Stimulated activated CD4-positive, alpha-beta T cell treated with anti-CD3 and anti-CD28 coated beads, TNF-alpha, amount 100 ng/mL, for 48 hours (primary cell): ENCODE measurements at regions not wholly inside any gene's neighbourhood (a gene's known extent, or its start where the extent isn't known, plus 50 kb on each side); places are given as distances from the start of the nearest gene placed in this dataset.

Experiments
- DNase-seq, 3 donors: peaks; one replicate each; pipeline ENCODE4 v3.0.0-alpha.2; 2020; ENCODE audit warnings: low read depth in 3 of 3

DNA sequence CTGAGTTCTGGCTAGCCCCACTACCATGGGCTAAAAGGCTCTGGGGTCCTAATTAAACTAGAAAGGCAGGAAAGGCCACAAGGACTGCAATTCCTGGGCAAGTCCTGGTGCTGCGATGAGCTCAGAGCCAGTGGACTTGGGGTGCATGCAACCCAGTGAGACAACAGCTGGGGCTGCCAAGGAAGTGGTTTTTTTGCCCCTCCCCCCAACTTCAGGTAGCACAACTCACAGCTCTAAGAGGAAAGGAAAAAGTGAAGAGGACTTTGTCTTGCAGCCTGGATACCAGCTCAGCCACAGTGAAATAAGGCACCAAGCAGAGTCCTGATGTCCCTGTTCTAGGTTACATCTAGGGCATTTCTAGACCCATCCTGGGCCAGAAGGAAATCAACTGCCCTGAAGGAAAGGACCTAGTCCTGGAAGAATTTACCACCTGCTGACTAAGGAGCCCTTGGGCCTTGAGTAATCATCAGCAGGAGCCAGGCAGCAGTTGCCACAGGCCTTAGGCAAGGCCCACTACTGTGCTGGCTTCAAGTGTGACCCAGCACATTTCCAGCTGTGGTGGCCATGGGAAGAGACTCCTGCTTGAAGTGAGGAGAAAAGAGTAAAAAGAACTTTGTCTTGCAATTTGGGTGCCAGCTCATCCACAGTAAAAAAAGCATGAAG is 358.4 kb downstream of the BTBD3 start:
- DNase-seq: no peak

- DNase-seq: no peak
These were observed 369.9 kb downstream of the BTBD3 start for GRCh38 chr20:12287575-12287974.

DNA sequence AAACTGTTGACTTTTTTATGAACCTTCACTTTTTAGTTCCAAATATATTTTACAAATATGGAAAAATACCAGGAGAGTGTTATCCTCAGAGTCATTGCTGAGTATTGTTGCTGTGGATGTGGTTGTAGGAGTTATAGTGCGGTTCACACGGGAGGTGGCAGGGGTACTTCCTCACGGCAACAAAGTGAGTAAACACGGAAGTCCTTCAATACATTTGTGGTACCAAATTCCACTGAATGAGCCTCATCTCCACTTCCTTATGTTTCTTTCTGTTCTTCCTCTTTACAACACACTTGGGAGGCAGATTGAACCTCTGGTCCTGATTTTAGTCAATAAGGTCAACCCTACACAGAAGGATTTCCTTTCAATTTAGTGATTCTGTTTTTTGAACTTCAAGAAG is 371.8 kb downstream of the BTBD3 start:
- DNase-seq: no peak

- no peak for DNase-seq
These were observed 373.7 kb downstream of the BTBD3 start for GRCh38 chr20:12291386-12291785.

DNA sequence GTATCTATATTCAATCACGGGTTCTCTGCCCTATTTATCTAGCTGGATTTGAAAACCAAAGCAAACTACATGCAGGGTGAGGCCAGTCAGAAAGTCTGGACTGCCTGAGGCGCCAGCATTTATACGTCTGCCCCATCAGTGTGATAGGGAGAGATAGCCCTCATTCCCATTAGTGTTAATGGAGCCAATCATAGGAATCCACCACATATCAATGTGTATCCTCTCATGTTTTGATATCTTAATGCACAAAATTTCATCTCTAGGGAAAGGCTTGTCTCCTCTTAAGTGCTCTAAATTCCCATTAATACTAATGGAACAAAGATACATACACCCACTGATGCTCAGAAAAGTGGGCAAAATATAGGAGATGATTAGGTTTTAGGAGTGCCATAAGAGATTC is 376.2 kb downstream of the BTBD3 start:
- DNase-seq: no peak

DNA sequence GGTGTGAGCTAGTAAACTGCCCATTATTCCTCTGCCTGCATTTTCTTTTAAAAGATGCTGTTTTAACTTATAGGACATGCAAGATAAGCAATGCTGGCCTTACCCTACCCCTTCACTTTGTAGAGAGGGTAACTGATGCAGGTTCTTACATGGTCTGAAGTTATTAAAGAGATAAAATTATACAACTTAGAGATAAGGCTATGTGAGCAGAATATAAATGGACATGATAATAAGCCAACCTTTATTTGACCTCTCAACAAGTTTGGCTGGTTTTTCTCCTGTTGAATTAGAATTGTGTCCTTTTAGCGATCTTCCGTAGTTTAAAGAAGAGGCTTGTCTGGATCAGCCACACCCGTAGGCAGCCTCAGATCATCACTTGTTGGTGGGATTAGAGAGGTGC is 377.0 kb downstream of the BTBD3 start:
- no peak for DNase-seq

DNA sequence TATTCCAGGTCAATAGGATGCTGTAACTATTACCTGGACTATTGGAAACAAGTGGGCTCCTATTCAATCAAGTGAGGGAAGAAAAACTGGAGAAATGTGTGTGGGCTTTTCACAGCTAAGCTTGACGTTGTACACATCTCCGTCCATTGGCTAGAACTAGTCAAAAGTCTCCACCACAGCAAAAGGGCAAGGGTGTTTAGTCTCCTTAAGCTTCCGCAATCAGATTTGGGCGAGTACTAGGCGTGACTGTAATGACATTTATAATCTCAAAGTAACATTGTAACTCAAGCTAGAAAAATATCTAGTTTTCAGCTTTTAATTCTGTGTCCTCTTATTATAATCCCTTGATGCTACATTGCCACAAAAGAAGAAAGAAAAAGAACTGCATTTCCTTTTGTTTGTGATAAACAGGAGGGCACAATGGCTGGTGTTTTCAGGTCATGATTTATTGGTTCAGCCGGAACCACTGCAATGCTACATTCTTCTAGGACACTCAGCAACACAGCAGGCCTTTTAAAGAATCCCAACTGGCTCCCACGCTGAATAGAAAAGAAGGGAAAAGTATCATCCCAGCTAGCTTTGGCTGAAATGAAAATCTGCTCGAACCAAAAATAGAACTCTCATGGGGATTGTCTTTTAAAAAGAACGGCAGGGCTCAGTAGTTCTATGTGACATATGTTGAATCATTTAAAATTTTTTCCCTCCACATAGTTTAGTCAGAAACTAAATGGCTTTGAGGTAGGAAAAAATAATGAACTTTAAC is 387.7 kb downstream of the BTBD3 start:
- DNase-seq: no peak

DNA sequence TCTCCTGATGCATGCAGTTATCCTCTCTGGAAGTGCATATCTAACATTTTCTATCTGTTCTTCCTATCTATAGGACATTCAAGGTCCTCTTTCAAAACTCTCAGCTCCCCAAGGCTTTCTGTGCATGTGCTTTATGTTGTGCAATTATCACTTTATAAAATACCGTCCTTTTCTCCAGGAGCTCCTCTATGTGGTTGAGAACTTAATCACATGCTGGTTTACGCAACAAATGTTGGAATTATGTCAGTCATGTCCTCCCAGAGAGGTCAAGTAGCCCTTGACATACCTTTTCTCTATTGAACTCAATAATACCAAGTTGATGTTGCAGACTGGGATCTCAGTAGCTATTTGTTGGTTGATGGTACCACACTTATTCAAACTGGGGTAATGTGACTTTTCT is 388.4 kb downstream of the BTBD3 start:
- DNase-seq: no peak

DNA sequence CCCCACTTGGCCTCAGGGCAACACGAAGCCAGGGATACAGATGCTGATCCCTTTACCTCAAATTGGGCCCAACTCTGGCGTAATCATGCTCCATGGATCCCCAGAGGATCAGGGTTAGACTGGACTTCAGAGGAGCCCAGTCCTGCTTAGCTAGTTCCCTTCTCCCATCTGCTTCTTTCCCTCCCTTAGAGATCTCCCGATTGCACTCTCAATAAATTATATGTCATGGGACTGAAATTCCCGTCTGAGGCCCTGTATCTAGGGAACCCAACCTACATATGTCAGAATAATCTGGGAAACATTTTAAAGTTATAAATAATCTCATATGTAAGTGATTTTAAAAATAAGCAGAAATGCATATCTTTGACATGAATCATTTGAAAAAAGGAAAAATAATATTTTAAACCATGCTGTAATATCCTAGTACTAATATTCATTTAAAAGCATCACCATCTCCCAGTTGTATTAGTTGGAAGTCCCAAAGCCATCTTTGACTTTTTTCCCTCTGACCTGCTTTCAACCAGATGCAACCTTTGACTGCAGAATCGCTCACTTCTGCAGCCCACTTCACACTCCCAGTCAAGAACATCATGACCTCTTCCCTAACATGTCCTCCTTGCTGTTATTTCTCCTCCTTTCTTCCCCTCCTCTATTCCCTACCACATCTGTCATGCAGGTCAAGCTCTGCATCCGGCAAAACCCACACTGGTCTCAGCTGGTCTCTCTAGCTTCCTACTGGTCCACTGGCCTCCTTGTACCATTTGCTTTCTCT is 393.6 kb downstream of the BTBD3 start:
- no peak for DNase-seq

GRCh38 chr20:12315652-12316051 is 398.0 kb downstream of the BTBD3 start:
- no peak for DNase-seq

DNA sequence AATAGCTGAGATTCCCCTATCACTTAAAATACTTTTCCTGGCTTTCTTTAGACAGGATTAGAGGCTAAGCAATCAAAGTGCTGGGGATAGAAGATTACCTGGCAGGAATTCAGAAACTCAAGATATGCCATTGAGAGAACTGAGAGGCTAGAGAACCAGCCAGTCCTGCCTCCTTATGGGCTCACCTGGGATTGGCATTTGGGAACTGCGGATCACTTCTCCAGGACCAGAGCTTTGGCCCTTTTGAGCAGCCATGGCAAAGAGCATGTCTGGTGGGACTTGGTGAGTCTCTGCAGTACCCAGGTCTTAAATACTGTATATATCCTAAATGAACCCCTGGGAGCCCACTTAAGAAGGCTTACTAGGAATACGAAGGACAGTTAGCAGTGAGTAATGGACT is 399.1 kb downstream of the BTBD3 start:
- no peak for DNase-seq

DNA sequence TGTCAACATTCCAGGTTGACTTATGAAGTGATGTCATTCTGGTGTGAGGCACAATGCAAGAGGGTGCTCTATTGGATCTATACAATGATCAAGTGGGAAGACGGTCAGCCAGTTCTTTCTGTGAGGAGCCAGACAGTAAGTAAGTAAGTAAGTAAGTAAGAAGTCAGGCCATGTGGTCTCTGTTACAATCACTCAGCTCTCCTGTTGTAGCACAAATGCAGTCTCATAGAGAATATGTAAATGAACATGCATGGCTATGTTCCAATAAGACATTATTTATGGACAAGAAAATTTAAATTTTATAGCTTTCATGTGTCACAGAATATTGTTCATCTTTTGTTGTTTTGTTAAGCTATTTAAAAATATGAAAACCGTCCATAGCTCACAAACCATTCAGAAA is 399.7 kb downstream of the BTBD3 start:
- no peak for DNase-seq

- no peak for DNase-seq
These were observed 400.4 kb downstream of the BTBD3 start for GRCh38 chr20:12318043-12318442.

DNA sequence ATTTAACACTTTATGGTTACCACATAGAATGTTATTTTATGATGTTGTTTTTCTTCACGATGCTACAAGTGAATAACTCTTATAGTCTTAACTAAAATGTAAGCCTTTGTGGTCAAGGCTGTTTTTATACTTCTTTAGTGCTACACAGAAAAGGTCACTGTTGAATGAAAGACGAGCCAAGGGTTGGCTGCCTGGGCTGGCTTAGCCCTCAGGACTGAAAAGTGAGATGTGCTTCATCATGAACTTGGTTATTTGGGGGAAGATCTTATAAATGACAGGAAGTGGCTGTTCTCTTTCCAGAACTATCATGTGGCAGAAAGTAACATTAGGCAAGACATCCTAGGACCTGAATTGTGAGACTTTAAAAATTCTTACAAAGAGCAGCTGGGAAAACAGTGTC is 404.0 kb downstream of the BTBD3 start:
- no peak for DNase-seq

DNA sequence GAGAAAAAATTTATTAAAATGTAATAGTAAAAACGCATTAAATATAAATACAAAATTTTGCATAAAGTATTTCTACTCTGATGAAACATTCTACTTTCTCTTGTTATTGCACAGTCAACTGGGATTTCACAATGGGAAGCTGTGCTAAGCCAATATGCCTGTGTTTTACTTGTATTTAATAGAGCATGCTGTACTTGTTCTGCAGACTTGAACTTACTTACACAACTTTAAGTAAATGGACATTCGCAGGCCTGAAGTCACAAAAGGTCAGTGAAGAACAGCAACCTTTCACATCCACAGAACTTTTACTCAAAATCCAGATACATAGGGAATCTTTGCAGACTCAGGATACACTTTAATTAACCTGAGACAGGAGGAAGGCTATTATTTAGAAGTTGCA is 409.5 kb downstream of the BTBD3 start:
- no peak for DNase-seq

DNA sequence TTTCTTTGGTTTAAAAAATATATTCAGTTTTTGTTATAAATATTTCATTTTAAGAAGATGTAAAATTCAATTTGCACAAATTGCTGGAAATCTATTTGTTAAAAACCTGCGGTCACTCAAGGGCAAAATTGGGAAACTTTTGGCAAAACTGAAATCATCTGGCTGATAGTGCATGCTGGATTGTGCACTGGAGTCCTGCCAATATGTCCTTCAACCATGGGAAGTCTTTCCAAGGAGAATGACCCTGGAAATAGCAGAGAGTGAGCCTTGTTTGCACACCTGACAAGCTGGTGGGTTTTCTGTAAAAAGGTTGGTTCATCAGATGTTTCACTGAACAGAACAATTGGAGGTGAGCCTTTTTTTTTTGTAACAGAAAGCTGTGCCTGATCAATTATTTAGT is 413.5 kb downstream of the BTBD3 start:
- DNase-seq: no peak

GRCh38 chr20:12337601-12338000 is 419.9 kb downstream of the BTBD3 start:
- DNase-seq: no peak

DNA sequence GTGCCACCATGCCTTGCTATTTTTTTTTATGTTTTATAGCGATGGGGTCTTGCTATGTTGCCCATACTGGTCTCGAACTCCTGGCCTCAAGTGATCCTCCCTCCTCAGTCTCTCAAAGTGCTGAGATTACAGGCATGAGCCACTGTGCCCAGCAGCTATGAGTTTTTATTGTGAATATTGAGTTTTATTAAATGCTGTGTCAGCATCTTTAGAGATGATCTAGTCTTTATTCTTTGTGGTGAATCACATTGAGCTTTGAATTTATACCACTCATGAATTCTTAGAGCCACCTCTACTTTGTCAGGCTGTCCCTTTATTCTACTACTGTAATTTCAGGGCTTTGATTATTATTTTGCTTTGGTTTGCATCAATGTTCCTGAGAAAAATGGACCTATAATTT is 428.3 kb downstream of the BTBD3 start:
- DNase-seq: no peak

DNA sequence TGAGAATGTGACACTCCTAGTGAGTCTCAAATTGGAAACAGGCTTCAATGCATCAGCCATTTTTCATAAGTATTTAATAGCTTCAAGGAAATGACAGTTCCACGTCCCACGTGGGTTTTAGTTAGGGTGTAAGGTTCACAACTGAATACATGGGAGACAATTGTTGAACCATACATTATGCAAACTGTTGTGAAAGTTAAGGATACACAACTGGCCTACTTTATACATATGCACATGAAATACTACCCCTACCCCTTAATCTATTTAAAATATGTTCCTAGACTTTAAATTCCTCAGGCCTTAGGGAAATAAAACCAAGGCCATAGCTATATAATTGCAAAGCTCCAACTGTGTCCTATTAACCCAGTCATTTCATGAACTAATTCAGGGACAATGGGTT is 436.1 kb downstream of the BTBD3 start:
- no peak for DNase-seq

GRCh38 chr20:12354725-12355124 is 437.0 kb downstream of the BTBD3 start:
- DNase-seq: no peak

- DNase-seq: no peak
These were observed 437.5 kb downstream of the BTBD3 start for GRCh38 chr20:12355185-12355584.

GRCh38 chr20:12358006-12358654 is 440.4 kb downstream of the BTBD3 start:
- no peak for DNase-seq

- DNase-seq: no peak
These were observed 440.9 kb downstream of the BTBD3 start for GRCh38 chr20:12358655-12359009.
